Glutamatergic neuron (in vitro differentiated cells): ENCODE measurements at regions not wholly inside any gene's neighbourhood (a gene's known extent, or its start where the extent isn't known, plus 50 kb on each side); places are given as distances from the start of the nearest gene placed in this dataset.
"Not testable (repeated sequence)": the region's sequence is repeated elsewhere in the genome, so short reads cannot be mapped to it uniquely, and the experiment has no call there.

Experiments
- DNase-seq: peaks from one replicate; pipeline ENCODE4 v3.0.0; 2022
- H3K27ac Mint-ChIP-seq: one replicate; pipeline ENCODE4 v1.8.0; 2020; ENCODE audit warnings: mild to moderate bottlenecking, mixed read lengths, inconsistent platforms; ENCODE audit not compliant: unreplicated experiment
- H3K27me3 Mint-ChIP-seq: one replicate; pipeline ENCODE4 v1.8.0; 2020; ENCODE audit warnings: mild to moderate bottlenecking, moderate library complexity, mixed read lengths, inconsistent platforms; ENCODE audit not compliant: unreplicated experiment
- H3K36me3 Mint-ChIP-seq: one replicate; pipeline ENCODE4 v1.8.0; 2020; ENCODE audit warnings: mild to moderate bottlenecking, mixed read lengths, inconsistent platforms; ENCODE audit not compliant: unreplicated experiment
- H3K4me1 Mint-ChIP-seq: one replicate; pipeline ENCODE4 v1.8.0; 2020; ENCODE audit warnings: mild to moderate bottlenecking, low read depth, mixed read lengths, inconsistent platforms; ENCODE audit not compliant: unreplicated experiment
- H3K4me3 Mint-ChIP-seq: one replicate; pipeline ENCODE4 v1.8.0; 2020; ENCODE audit warnings: mild to moderate bottlenecking, mixed read lengths, inconsistent platforms; ENCODE audit not compliant: unreplicated experiment
- H3K9me3 Mint-ChIP-seq: one replicate; pipeline ENCODE4 v1.8.0; 2020; ENCODE audit warnings: mild to moderate bottlenecking, moderate library complexity, mixed read lengths, inconsistent platforms; ENCODE audit not compliant: unreplicated experiment
- TF ChIP-seq, protein P1 (sequence below): fragments of 200-600 bp; sonication (generic); IDR thresholded peaks from one replicate; pipeline ENCODE4 v1.5.0; 2021; ENCODE audit not compliant: partially characterized antibody, unreplicated experiment

DNA sequence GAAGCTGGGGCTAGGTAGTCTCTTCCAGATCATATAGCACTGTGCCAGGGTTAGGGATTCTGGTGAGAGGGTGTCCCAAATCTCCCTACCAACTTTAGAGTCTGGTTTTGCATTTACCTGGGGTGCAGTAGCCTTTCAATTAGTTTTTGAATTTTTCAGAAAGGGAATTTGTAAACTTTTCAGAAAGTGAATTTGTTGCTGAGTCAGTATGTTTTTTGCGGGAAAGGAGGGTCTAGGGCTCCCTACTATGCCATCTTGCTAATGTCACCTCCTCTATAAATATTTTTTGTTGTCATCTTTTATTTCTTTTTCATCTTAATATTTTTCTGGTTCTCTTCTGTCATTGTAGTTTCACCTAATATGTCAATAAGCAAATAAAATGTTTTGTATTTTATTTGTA lies 95.8 kb upstream of the FAM98A start:
- peaks cover 10% of the 10 kb centered on the region for H3K9me3 Mint-ChIP-seq
- no peak for DNase-seq
- TF ChIP-seq, protein P1, sequence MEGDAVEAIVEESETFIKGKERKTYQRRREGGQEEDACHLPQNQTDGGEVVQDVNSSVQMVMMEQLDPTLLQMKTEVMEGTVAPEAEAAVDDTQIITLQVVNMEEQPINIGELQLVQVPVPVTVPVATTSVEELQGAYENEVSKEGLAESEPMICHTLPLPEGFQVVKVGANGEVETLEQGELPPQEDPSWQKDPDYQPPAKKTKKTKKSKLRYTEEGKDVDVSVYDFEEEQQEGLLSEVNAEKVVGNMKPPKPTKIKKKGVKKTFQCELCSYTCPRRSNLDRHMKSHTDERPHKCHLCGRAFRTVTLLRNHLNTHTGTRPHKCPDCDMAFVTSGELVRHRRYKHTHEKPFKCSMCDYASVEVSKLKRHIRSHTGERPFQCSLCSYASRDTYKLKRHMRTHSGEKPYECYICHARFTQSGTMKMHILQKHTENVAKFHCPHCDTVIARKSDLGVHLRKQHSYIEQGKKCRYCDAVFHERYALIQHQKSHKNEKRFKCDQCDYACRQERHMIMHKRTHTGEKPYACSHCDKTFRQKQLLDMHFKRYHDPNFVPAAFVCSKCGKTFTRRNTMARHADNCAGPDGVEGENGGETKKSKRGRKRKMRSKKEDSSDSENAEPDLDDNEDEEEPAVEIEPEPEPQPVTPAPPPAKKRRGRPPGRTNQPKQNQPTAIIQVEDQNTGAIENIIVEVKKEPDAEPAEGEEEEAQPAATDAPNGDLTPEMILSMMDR: no peak
- H3K4me1 Mint-ChIP-seq: no peaks in the 10 kb centered on the region
- H3K27me3 Mint-ChIP-seq: no peaks in the 10 kb centered on the region
- no peak overlapping the region for H3K27ac Mint-ChIP-seq
- no peak overlapping the region for H3K4me3 Mint-ChIP-seq
- H3K36me3 Mint-ChIP-seq: peaks cover 18% of the 10 kb centered on the region

DNA sequence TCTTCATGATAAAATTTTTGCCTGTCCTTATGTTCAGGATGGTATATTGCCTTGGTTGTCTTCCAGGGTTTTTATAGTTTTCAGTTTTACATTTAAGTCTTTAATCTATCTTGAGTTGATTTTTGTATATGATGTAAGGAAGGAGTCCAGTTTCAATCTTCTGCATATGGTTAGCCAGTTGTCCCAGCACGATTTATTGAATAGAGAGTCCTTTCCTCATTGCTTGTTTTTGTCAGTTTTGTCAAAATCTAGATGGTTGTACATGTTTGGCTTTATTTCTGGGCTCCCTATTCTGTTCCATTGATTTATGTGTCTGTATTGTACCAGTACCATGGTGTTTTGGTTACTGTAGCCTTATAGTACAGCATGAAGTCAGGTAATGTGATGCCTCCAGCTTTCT lies 91.6 kb upstream of the FAM98A start:
- DNase-seq, H3K4me1 Mint-ChIP-seq, H3K4me3 Mint-ChIP-seq, H3K27ac Mint-ChIP-seq, H3K27me3 Mint-ChIP-seq, H3K9me3 Mint-ChIP-seq: not testable (repeated sequence)
- H3K36me3 Mint-ChIP-seq: peaks cover 23% of the 10 kb centered on the region

DNA sequence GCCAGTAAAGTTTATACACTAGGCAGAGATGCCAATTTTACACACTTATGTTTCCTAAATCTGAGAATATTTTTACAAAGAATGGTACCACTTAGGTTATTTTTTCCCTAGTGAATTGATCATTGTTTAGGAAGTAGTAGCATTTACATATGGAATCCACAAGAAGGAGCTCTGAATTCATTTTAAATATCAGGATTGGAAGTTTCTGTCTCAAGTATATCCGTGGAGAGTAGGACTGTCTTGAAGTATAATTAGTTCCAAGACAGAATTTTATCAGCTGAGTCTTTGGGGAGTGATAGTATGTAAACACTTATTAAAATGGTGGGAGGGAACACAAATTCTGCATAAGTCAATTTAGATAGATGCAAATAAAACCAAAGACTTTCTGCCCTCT lies 82.3 kb upstream of the FAM98A start:
- Mint-ChIP-seq H3K4me3 (no peak overlapping the region), H3K27ac (no peak overlapping the region), H3K9me3 (no peaks in the 10 kb centered on the region), H3K27me3 (no peaks in the 10 kb centered on the region), H3K36me3 (peaks cover 5% of the 10 kb centered on the region), H3K4me1 (peaks cover 4% of the 10 kb centered on the region)
- DNase-seq: no peak
- TF ChIP-seq, protein P1: no peak

DNA sequence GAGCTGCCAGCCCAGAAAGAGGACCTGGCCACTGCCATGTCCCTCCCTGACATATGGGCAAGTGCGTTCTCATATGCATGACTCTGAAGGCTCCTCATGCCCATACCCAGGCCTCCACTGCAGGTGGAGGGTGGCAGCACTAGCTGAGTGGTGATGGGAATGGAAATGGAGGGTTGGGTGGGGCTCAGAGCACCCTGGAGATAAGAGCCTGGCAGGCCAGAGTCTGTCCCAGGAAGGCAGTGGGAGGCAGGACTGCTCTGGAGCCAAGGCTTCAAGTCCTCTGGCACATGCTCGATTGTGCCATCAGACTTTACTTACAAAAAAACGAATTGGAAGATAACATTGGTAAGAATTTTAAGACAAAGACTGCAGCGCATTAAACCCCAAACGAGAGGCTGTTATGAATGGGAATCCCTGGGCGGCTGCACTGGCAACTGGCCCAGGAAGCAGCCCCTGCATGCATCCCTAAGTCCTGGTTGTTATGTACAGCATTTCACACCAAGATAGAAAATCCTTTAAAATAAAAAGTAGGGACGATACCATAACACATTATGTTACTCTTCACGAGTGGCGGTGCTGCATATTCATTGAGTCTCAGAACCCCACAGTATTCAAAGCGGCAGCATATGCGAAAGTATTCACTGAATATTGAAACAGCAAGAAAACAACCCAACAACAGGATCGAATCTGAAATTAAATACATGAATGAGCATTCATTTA lies 81.7 kb upstream of the FAM98A start:
- Mint-ChIP-seq H3K9me3 (no peaks in the 10 kb centered on the region), H3K27ac (no peak overlapping the region), H3K36me3 (peaks cover 5% of the 10 kb centered on the region), H3K27me3 (no peaks in the 10 kb centered on the region), H3K4me1 (peaks cover 4% of the 10 kb centered on the region), H3K4me3 (no peak overlapping the region)
- TF ChIP-seq, protein P1: no peak
- DNase-seq: no peak

DNA sequence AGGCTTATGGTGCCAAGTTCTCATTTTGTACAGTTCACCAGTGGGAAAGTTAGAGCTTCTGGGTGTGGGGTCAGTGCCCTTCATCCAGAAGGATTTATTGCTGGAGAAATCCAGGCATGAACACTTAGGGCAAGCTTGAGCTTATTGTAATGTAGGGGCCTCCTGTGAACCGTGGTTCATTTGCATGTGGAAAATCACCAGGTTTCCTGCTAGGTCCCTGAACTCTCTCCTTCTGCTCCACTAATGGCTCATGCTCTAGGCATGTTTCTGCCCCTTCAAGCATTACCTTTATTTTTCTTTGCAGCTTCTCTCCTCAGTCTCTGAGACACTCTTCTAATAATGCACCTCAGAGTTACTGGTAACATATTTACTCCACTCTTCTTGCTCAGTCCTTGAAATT lies 79.3 kb upstream of the FAM98A start:
- H3K4me1 Mint-ChIP-seq: peaks cover 4% of the 10 kb centered on the region
- H3K4me3 Mint-ChIP-seq: no peak overlapping the region
- no peaks in the 10 kb centered on the region for H3K9me3 Mint-ChIP-seq
- H3K36me3 Mint-ChIP-seq: no peaks in the 10 kb centered on the region
- no peaks in the 10 kb centered on the region for H3K27me3 Mint-ChIP-seq
- H3K27ac Mint-ChIP-seq: no peak overlapping the region
- no peak for DNase-seq
- TF ChIP-seq, protein P1: no peak

DNA sequence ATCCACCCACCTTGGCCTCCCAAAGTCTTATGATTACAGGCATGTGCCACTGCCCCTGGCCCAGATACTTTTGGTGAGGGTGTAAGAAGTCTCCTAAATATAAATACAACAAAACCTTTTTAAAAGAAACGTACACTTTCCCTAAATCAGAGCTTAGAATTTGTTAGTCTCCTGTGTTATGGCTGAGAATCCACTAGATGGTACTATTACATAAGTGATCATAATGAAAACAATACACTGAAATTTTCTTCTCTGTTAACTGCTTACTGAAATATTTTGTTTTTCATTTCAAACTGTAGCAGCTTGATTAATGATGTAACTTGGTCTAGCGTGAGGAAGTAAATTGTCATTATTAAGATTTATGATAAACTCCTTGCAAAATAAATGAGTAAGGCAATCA lies 74.8 kb upstream of the FAM98A start:
- Mint-ChIP-seq H3K27me3 (no peaks in the 10 kb centered on the region), H3K36me3 (no peaks in the 10 kb centered on the region), H3K4me3 (no peak overlapping the region), H3K4me1 (peaks cover 4% of the 10 kb centered on the region), H3K27ac (no peak overlapping the region), H3K9me3 (no peaks in the 10 kb centered on the region)
- TF ChIP-seq, protein P1: no peak
- no peak for DNase-seq
